ENCODE measurements at regions not wholly inside any gene's neighbourhood (a gene's known extent, or its start where the extent isn't known, plus 50 kb on each side); places are given as distances from the start of the nearest gene placed in this dataset.

- no peak for DNase-seq
Observed at GRCh38 chr9:84187090-84187489, 153.5 kb downstream of the SLC28A3 start.

- DNase-seq: no peak
Observed at GRCh38 chr9:84189904-84190303, 150.7 kb downstream of the SLC28A3 start.

- DNase-seq: no peak
Observed at GRCh38 chr9:84190411-84190810, 150.1 kb downstream of the SLC28A3 start.

GRCh38 chr9:84206801-84207370, 133.7 kb downstream of the SLC28A3 start:
- no peak for DNase-seq

DNA sequence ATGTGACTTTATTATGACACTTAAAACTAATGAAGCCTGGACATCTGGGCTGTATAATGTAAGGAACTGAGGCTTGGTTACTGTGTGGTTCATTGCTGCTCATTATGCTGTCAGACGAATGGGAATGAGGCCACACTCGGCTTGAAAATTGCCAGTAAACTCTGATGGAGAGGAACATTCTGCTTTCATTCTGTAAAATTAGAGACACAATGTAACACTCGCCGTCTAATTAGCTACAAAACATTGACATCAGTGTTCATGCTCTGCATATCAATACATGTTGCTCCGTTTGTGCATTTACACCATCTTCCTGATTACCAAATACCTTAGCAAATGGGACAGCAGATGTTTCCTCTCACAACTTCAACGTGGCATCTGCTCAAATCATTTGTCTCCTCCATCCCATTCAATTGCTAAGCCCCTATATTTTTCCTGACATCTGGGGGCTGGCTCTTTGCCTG, 133.0 kb downstream of the SLC28A3 start:
- no peak for DNase-seq

GRCh38 chr9:84212246-84212645, 128.3 kb downstream of the SLC28A3 start:
- no peak for DNase-seq

- DNase-seq: no peak
Observed at GRCh38 chr9:84212982-84213381, 127.6 kb downstream of the SLC28A3 start.

DNA sequence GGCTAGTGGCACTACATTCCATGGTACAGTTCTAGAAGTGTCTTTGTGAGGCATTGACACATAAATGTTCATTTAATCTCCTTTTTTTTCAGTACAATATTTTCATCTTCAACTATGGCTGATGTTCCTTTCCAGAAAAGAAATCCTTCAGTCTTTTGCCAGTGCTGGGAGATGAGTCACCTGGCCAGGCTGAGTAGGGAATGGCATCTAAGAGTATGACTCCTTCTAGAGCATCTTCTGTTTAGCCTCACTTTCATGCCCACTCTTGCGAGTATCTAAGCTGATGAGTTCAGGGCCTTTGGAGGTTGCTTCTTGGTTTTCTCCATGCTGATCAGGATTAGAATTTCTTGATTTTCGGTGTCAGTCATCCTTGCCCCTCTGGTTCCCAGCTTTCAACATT, 124.4 kb downstream of the SLC28A3 start:
- DNase-seq: no peak

GRCh38 chr9:84218322-84218721, 122.2 kb downstream of the SLC28A3 start:
- DNase-seq: no peak

DNA sequence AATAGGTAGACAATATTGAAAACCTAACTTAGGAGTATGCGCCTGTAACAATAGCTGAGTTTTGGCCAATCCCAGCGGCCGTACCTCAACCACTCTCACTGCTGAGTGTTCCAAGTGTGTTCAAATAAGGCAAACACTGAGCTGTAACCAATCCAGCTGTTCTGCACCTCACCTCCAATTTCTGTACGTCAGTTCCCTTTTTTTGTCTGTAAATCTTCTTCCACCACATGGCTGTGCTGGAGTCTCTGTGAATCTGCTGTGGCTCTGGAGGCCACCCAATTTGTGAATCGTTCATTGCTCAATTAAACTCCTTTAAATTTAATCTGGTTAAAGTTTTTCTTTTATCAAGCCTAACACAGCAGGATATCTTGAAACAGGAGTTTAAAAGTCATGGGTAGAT, 116.3 kb downstream of the SLC28A3 start:
- DNase-seq: no peak
